ENCODE measurements at regions not wholly inside any gene's neighbourhood (a gene's known extent, or its start where the extent isn't known, plus 50 kb on each side); places are given as distances from the start of the nearest gene placed in this dataset.

- TF ChIP-seq PATZ1 (CRISPR knock-in tag; IDR thresholded peaks at IDR 0.05; ENCODE audit: borderline replicate concordance) (no peak), SNAI2 (CRISPR knock-in tag; IDR thresholded peaks at IDR 0.05) (no peak), CSRNP3 (CRISPR knock-in tag; IDR thresholded peaks at IDR 0.05) (no peak), ZNF70 (CRISPR knock-in tag; IDR thresholded peaks at IDR 0.05) (no peak), GLIS3 (CRISPR knock-in tag; IDR thresholded peaks at IDR 0.05) (no peak)
Measured at GRCh38 chr3:21062831-21063294, 688.1 kb downstream of the ZNF385D start (continued).

- TF ChIP-seq ZNF70 (CRISPR knock-in tag; IDR thresholded peaks at IDR 0.05) (no peak), BACH2 (CRISPR knock-in tag; IDR thresholded peaks at IDR 0.05; ENCODE audit: borderline replicate concordance) (no peak), CSDC2 (CRISPR knock-in tag; IDR thresholded peaks at IDR 0.05) (no peak)
- TF ChIP-seq, protein P1, sequence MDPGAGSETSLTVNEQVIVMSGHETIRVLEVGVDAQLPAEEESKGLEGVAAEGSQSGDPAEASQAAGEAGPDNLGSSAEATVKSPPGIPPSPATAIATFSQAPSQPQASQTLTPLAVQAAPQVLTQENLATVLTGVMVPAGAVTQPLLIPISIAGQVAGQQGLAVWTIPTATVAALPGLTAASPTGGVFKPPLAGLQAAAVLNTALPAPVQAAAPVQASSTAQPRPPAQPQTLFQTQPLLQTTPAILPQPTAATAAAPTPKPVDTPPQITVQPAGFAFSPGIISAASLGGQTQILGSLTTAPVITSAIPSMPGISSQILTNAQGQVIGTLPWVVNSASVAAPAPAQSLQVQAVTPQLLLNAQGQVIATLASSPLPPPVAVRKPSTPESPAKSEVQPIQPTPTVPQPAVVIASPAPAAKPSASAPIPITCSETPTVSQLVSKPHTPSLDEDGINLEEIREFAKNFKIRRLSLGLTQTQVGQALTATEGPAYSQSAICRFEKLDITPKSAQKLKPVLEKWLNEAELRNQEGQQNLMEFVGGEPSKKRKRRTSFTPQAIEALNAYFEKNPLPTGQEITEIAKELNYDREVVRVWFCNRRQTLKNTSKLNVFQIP (CRISPR knock-in tag; IDR thresholded peaks at IDR 0.05; ENCODE audit: borderline replicate concordance, low read depth): no peak
- ATAC-seq: no peak
Measured at GRCh38 chr3:21059404-21059803, 691.6 kb downstream of the ZNF385D start.

DNA sequence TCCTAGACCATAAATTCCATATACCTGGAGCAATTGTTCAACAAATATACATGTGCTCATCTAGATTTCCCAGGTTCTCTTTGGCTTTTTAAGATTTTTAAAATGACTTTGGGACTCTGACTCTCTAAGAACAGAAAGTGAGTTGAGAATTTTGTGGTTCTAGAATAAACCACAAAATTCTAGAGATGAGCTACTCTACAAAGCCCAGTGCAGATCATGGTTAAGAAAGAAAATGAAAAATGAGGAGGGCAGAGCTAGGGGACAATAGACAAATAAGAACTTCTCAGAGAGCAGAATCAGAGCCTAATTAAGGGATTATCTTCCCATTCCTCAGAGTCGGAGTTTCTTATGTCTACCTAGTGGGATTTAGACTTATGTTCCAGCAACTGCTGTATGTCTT is 694.7 kb downstream of the ZNF385D start:
- TF ChIP-seq, protein P2, sequence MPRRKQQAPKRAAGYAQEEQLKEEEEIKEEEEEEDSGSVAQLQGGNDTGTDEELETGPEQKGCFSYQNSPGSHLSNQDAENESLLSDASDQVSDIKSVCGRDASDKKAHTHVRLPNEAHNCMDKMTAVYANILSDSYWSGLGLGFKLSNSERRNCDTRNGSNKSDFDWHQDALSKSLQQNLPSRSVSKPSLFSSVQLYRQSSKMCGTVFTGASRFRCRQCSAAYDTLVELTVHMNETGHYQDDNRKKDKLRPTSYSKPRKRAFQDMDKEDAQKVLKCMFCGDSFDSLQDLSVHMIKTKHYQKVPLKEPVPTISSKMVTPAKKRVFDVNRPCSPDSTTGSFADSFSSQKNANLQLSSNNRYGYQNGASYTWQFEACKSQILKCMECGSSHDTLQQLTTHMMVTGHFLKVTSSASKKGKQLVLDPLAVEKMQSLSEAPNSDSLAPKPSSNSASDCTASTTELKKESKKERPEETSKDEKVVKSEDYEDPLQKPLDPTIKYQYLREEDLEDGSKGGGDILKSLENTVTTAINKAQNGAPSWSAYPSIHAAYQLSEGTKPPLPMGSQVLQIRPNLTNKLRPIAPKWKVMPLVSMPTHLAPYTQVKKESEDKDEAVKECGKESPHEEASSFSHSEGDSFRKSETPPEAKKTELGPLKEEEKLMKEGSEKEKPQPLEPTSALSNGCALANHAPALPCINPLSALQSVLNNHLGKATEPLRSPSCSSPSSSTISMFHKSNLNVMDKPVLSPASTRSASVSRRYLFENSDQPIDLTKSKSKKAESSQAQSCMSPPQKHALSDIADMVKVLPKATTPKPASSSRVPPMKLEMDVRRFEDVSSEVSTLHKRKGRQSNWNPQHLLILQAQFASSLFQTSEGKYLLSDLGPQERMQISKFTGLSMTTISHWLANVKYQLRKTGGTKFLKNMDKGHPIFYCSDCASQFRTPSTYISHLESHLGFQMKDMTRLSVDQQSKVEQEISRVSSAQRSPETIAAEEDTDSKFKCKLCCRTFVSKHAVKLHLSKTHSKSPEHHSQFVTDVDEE (CRISPR knock-in tag; IDR thresholded peaks at IDR 0.05): no peak
- no peak for TF ChIP-seq CSDC2 (CRISPR knock-in tag; IDR thresholded peaks at IDR 0.05)
- TF ChIP-seq ZNF8 (CRISPR knock-in tag; IDR thresholded peaks at IDR 0.05): no peak
- TF ChIP-seq TCF4 (CRISPR knock-in tag; IDR thresholded peaks at IDR 0.05; ENCODE audit: borderline replicate concordance): no peak
- no peak for TF ChIP-seq ZFP30 (CRISPR knock-in tag; IDR thresholded peaks at IDR 0.05)
- no peak for TF ChIP-seq SNAI2 (CRISPR knock-in tag; IDR thresholded peaks at IDR 0.05)
- no peak for TF ChIP-seq TOX (CRISPR knock-in tag; IDR thresholded peaks at IDR 0.05; ENCODE audit: borderline replicate concordance)
- TF ChIP-seq BACH2 (CRISPR knock-in tag; IDR thresholded peaks at IDR 0.05; ENCODE audit: borderline replicate concordance): no peak
- TF ChIP-seq ZFP3 (CRISPR knock-in tag; IDR thresholded peaks at IDR 0.05): no peak
- no peak for TF ChIP-seq PATZ1 (CRISPR knock-in tag; IDR thresholded peaks at IDR 0.05; ENCODE audit: borderline replicate concordance)
- TF ChIP-seq ARNTL (CRISPR knock-in tag; IDR thresholded peaks at IDR 0.05; ENCODE audit: borderline replicate concordance, low read depth): no peak
- TF ChIP-seq GLIS3 (CRISPR knock-in tag; IDR thresholded peaks at IDR 0.05): no peak
- TF ChIP-seq, protein P3, sequence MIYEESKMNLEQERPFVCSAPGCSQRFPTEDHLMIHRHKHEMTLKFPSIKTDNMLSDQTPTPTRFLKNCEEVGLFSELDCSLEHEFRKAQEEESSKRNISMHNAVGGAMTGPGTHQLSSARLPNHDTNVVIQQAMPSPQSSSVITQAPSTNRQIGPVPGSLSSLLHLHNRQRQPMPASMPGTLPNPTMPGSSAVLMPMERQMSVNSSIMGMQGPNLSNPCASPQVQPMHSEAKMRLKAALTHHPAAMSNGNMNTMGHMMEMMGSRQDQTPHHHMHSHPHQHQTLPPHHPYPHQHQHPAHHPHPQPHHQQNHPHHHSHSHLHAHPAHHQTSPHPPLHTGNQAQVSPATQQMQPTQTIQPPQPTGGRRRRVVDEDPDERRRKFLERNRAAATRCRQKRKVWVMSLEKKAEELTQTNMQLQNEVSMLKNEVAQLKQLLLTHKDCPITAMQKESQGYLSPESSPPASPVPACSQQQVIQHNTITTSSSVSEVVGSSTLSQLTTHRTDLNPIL (CRISPR knock-in tag; IDR thresholded peaks at IDR 0.05; ENCODE audit: low read depth): no peak
- TF ChIP-seq RARB (CRISPR knock-in tag; IDR thresholded peaks at IDR 0.05): no peak
- TF ChIP-seq ZNF565 (CRISPR knock-in tag; conservative IDR thresholded peaks at IDR 0.05; ENCODE audit: low read depth): no peak
- no peak for TF ChIP-seq PPARA (CRISPR knock-in tag; IDR thresholded peaks at IDR 0.05; ENCODE audit: borderline replicate concordance)
- TF ChIP-seq ZNF70 (CRISPR knock-in tag; IDR thresholded peaks at IDR 0.05): no peak
- TF ChIP-seq, protein P1 (CRISPR knock-in tag; IDR thresholded peaks at IDR 0.05; ENCODE audit: borderline replicate concordance, low read depth): no peak
- no peak for TF ChIP-seq OSR1 (CRISPR knock-in tag; IDR thresholded peaks at IDR 0.05)
- no peak for ATAC-seq

All from SK-N-SH treated with all-trans-retinoic acid at 6 μM for 48 hours (cell line).